HG03103 (cell line): ENCODE measurements at regions not wholly inside any gene's neighbourhood (a gene's known extent, or its start where the extent isn't known, plus 50 kb on each side); places are given as distances from the start of the nearest gene placed in this dataset.
"Not testable (repeated sequence)": the region's sequence is repeated elsewhere in the genome, so short reads cannot be mapped to it uniquely, and the experiment has no call there.

ENCODE experiments used
- ATAC-seq: cut with Tn5 transposase; IDR thresholded peaks from one replicate; pipeline ENCODE4 v1.9.1; 2021; ENCODE audit warnings: low read depth; ENCODE audit not compliant: unreplicated experiment

DNA sequence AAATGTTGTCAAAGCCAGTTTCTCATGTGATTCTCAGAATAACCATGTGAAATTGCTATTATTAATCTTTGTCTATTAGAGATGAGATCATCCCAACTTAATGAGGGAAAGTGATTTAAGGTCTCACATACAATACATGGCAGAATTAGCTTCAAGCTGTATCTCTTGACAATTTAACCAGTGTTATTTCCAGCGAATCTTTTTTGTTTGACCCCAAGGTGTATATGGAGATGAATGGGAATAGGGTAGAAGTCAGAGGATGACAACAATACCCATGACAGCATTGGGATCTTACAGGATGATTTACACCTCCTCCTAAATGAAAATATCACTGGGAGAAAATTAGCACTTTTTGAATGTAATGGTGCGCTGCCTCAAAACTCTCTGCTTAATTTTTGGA, 290.8 kb upstream of the LUZP2 start:
- no peak for ATAC-seq

DNA sequence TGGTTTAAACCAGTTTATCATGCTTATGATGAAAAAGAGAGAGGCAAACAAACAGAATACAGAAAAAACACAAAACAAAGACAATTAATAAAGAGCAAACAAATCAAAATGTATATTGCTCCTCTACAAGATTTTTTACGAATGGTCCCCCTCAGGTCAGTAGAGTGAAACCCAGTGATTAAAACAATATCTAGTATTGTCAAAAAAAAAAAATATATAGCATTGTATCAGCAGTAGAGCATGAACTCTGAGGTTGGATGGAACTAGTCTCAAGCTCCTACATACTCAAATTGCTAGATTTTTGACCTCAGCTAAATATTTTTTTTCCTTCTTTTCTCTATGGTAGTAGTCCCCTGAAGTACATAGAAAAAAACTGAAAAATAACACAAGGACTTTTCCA, 290.3 kb upstream of the LUZP2 start:
- no peak for ATAC-seq

DNA sequence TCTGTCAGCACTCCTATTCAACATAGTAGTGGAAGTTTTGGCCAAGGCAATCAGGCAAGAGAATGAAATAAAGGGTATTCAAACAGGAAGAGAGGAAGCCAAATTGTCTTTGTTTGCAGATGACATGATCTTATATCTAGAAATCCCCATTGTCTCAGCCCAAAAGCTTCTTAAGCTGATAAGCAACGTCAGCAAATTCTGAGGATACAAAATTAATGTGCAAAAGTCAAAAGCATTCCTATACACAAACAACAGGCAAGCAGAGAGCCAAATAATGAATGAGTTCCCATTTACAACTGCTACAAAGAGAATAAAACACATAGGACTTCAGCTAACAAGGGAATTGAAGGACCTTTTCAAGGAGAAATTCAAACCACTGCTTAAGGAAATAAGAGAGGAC, 280.4 kb upstream of the LUZP2 start:
- ATAC-seq = no peak

DNA sequence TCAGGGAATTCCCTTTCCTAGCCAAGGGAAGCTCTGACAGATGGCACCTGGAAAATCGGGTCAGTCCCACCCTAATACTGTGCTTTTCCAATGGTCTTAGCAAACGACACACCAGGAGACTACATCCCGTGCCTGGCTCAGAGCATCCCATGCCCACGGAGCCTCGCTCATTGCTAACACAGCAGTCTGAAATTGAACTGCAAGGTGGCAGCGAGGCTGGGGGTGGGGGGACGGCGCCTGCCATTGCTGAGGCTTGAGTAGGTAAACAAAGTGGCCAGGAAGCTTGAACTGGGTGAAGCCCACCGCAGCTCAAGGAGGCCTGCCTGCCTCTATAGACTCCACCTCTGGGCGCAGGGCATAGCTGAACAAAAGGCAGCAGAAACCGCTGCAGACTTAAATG, 279.5 kb upstream of the LUZP2 start:
- ATAC-seq = not testable (repeated sequence)

DNA sequence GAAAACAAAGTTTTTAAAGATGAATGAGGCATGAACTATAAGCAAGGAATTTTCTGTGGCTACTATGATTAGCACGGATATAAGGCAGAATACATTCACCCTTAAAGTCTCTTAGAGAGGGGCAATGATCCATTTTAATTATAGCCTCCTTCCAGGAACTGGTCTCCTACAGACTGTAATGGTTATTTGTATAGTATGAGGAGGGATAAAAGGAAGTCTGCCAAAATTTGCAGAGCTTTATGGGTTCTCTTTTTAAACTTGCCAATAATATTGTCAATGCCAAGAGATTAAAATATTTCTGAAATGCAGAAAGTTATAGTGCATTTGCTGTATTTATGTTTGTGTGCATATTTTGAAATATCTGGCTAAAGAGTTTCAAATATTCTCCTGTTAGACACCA, 271.4 kb upstream of the LUZP2 start:
- no peak for ATAC-seq

DNA sequence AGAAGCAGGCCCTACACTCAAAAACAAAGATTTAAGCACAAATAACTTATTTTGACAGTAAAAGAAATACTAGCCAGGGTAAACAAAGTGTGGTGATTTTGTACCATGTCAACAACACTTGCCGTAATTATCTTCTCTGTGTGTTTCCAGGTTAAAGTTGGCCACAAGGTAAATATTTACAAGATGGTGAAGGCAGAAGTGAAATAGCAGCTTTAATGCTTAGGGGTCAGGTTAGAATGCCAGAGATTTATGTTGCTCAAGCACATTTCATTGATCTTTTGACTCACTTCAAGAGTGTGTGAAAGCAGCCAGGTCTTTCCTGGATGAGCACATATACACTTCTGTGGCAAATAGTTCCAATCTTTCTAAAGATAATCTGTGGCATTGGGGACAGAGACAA, 270.2 kb upstream of the LUZP2 start:
- ATAC-seq = no peak

DNA sequence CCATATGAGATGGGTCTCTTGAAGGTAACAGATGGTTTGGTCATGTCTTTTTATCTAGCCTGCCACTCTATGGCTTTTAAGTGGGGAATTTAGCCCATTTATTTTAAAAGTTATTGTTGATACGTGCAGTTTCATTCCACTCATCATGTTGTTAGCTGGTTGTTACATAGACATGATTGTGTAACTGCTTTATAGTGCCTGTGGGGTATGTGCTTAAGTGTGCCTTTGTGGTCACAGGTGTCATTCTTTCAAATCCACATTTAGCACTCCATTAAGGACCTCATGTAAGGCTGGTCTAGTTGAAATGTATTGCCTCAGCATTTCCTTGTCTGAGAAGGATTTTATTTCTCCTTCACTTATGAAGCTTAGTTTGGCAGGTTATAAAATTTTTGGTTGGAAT, 263.8 kb upstream of the LUZP2 start:
- ATAC-seq = no peak

DNA sequence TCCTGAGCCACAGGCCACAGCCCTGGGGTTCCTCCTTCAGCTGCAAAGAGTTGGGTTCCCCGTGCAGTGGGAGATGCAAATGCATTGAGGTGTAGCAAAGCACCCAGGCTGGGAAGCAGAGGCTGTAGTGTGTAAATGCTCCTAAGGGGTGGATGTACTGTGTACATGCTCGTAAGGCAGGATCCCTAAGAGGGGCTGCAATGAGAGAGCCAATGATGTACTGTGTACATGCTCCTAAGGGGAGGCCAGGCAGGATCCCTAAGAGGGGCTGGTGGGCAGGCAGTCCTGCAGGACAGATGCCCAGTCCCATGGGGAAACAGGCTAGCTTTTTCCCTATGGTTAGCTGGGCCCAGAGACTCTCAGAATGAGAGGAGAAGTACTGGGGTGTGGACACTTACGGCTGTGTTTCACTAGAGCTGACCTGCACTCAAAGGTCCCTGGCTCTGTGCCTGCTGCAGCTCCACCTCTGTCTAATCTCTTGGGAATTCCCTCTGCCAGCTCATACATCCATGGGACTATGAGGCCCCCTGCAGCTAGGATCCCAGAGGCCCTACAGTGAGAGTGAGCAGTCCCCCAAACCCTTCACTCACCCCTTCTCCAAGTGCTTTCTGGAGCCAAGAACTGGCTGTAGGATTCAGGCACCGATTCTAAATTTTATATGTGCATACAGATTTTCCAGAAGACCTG, 261.9 kb upstream of the LUZP2 start:
- no peak for ATAC-seq

DNA sequence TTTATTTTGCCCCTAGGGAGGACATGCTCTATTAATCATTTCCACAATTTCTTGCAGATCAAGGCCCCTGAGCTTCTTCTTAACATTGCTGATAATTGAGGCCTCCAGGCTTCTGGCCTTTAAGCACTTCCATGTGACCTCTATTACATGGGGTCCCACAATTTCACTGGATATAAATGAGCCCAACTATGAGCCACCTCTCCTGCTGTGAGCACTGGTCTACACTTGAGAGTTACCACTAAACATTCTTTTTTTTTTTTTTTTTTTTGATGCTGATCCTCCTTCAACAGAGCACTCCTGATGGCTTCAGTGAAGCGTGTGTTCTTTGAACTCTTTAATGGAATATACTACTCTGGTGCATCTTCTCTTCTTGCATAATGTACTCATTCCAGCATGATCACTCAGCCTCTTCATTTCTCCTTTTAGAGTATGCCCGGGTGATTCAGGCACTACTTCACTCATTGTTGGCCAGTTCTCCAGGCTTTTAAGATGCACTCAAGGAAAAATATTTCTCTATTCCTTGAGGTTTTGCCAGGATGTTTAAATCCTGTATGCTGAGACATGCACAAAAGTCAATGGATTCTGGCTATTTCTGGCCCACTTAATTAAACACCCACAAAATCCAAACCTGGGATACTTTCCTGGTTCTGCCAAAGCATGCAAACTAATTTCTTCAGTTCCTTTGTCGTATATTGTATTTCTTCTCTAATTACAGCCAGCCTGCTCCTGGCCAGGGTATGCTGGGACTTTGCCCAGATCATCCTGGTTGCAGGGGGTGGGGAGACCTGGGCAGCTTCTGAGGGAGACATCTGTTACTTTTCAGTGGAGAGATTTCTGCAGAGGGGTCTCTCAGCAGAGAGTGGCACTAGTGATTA, 257.8 kb upstream of the LUZP2 start:
- ATAC-seq = no peak

DNA sequence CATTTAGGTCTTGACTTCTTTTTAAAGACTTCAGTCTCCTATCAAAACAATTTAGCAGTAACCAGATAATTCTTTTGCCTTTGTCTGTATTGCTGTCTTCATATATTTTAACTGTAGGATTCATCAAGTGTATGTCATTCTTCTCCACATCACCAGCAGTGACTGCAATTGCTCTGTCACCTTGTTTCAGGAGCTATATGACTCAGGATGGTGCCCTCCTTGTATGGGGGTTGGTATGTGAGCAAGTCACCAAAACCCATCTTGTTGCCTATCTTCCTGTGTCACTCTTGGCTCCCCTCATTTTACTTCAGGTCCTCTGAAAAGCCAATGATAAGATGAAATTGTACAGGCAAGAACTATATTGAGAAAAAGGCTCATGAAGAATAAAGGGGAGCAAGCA, 256.9 kb upstream of the LUZP2 start:
- no peak for ATAC-seq

DNA sequence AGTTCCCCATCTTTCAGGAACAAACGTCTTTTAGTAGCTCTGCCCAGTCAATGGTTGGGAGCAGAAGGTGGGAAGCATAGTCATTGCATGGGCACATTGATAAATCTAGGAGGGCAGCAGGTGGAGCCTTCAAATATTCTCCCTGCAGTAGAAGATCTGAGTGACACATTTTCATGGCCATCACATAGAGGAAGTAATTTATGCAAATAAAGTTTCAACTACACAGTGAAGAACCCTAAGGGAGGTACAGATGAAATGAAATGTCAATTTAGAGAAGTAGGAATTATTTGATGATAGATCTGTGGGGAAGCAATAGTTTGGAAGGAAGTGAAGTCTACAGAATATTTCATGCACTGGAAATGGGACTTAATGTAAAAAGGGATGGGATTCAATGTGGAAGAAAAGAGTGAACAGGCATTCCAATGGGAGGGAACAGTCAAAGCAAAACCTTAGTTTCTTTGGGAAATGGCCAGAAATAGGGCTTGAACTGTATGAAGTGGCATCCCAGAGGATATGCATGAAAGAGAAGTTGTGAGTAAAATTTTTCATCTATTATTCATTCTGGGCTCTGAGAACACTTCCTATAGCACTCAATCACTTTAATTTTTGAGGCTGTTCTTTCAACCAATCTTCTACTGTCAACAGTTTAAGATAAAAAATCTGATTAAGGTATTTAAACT, 256.2 kb upstream of the LUZP2 start:
- no peak for ATAC-seq

DNA sequence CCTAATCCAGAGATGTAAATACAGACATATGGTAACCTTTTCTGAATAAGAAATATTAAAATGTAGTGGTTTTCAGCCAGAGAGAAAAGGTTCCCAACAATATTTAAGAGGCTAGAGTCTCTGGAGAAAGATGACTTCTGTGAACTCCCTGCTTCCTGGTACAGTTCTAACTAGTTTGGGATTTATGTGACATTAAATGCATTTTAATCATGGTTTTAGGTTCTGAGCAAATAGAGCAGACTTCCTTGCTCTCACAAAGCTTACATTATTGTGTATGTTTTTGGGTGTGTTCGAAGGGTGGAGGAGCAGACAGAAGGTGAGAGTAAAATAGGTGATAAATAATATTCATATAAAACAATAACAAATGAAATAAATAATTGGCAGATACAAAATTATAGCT, 250.1 kb upstream of the LUZP2 start:
- ATAC-seq = no peak

DNA sequence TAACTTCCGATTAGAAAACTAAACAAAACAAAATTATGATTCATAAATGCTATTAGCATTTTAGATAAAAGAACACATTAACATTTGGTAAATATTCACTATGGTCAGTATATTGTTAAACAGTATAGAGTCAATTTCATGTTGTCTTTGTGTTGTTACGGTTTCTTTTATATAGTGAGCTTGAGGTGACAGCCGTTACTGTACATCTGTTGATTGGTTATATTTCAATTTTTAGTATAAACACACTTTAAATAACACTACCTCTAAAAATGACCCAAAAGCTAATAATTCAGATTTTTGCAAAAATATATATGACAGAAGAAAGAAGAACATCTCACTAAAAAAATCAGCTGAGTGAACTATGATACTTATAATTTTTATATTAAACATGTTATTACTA, 249.0 kb upstream of the LUZP2 start:
- no peak for ATAC-seq

DNA sequence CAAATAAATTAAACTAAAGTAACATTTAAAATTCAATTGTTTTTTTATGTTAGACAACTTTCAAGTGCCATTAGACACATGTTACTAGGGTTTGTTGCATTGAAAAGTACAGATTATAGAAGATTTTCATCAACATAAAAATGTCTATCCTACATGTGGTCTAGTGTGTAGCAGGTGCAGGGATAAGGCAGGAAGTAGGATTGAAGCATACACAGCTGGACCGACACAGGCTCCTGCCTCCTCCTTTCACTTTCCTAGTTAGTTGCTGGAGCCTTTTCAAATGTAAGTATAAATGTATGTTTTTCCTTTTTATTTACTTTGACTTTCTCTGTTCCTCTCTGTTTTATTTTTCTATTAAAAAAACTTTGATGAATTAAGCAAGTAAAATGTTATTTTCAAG, 246.9 kb upstream of the LUZP2 start:
- no peak for ATAC-seq

DNA sequence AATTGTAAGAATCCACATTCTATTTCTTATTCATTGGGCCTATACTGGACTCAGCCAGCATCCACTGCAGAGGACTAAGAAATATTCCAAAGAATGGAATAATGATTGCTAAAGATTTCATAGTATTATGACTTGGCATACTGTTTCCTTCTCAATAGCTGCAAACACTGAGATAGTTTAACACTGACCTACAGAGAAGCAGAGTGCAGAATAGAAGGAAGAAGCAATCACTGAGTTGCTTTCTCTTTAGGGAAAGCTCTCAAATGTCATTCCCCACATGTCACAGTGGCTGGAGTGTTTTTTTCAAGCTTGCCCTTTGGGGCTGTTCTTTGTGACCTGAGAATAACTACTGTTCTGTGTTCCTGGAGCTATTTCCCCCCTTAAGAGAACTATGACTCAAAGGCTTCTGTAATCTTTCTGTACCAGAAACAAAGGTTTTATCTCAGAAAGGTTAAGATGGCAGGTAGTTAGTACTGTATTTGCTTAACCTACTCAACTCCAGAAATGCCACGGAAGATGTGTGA, 243.6 kb upstream of the LUZP2 start:
- ATAC-seq = no peak

DNA sequence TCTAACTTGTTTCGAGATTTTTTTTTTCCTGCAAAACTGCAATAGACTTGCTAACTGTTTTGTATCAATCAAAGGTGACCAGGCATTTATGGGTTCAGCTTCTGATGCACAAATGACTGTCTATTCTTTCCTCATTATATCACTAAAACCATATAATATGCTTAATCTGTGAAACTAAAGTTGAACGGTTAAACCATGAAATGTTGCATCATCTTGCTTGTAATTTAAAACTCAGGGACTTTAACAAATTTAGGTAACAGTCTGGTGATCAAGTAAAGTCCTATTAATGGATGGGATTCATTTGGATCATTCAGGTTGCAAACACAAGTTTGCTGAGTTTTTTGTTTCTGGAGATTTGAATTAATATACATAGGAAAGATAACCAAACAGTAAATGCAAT, 232.0 kb upstream of the LUZP2 start:
- ATAC-seq = no peak

DNA sequence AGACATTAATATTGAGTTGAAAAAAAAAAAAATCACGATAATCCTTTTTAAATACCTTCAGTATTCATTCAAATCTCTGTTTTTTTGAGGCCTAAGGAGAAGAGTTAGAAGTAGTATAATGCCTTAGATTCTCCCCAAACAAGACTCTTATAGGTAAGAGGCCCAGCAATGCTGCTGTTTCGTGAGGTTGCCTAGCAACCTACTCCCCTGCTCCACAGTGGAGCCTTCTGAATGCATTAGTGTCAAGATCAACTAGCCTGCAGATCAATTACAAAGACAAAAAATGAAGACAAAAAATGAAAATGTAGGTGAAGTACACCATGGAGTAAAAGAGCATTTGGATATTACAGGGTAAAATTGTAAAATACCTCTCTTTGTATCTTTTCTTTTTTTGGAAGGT, 229.8 kb upstream of the LUZP2 start:
- ATAC-seq = no peak

DNA sequence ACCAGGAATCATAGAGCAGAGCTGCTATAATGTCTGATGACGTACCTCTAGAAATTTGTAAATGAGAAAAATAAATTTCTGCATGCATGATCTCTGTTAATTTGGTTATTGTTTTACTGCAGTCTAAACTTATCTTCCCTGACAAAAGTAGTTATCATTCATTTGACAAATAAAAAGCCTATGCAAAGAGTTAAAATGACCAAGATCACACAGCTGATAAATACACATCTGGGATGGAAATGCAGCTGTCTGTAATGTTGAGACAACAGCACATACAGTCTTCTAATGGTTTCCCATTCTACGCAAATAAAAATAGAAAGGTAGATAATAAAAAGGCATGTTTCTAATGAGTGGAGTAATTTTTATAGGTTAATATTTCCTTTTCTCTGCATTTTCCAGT, 225.1 kb upstream of the LUZP2 start:
- no peak for ATAC-seq

DNA sequence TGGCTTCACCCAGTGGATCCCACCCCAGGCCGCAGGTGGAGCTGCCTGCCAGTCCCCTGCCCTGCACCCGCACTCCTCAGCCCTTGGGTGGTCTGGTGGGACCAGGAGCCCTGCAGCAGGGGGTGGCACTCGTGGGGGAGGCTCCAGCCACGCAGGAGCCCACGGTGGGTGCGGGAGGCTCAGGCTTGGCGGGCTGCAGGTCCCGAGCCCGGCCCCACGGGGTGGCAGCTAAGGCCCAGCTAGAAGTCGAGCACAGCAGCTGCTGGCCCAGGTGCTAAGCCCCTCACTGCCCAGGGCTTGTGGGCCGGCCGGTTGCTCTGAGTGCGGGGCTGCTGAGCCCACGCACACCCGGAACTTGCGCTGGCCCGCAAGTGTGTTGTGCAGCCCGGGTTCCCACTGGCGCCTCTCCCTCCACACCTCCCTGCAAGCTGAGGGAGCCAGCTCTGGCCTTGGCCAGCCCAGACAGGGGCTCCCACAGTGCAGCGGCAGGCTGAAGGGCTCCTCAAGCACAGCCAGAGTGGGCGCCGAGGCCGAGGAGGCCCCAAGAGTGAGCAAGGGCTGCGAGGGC, 222.6 kb upstream of the LUZP2 start:
- not testable (repeated sequence) for ATAC-seq

DNA sequence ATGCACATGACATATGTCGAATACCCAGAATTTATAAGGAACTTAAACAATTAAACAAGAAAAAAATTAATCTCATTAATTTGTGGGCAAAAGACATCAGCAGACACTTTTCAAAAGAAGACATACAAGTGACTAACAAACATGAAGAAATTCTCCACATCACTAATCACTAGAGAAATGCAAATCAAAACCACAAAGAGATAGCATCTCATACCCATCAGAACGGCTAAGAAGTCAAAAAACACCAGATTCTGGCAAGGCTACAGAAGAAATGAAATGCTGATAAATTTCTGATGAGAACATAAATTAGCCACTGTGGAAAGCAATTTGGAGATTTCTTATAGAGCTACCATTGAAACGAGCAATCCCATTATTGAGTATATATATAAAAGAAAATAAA, 210.6 kb upstream of the LUZP2 start:
- no peak for ATAC-seq

DNA sequence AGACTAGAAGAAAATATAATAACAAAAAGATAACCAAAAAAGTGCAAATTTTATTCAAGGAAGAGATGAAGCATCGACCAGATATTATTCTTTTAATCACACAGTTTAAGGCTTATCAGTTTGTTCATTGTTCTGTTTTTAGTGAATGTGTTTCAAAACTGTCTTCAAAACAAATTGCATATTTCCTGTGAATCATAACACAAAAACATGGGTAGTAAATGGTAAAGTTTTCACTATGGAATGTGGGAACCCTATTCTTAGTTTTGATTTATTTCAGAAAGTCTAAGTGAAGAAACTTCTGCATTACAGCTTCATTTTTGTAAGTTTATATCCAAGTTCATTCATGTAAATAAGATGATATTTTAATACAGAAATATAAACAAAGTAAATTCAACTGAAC, 207.6 kb upstream of the LUZP2 start:
- ATAC-seq = no peak
